Hematopoietic multipotent progenitor cell treated with erythropoietin and hydrocortisone succinate and interleukin-3 and kit ligand, for 8 days (in vitro differentiated cells): ENCODE measurements at regions not wholly inside any gene's neighbourhood (a gene's known extent, or its start where the extent isn't known, plus 50 kb on each side); places are given as distances from the start of the nearest gene placed in this dataset.
"Not testable (repeated sequence)": the region's sequence is repeated elsewhere in the genome, so short reads cannot be mapped to it uniquely, and the experiment has no call there.

ENCODE experiments used
- DNase-seq: peaks from one replicate; pipeline ENCODE4 v3.0.0-alpha.2; 2015

DNA sequence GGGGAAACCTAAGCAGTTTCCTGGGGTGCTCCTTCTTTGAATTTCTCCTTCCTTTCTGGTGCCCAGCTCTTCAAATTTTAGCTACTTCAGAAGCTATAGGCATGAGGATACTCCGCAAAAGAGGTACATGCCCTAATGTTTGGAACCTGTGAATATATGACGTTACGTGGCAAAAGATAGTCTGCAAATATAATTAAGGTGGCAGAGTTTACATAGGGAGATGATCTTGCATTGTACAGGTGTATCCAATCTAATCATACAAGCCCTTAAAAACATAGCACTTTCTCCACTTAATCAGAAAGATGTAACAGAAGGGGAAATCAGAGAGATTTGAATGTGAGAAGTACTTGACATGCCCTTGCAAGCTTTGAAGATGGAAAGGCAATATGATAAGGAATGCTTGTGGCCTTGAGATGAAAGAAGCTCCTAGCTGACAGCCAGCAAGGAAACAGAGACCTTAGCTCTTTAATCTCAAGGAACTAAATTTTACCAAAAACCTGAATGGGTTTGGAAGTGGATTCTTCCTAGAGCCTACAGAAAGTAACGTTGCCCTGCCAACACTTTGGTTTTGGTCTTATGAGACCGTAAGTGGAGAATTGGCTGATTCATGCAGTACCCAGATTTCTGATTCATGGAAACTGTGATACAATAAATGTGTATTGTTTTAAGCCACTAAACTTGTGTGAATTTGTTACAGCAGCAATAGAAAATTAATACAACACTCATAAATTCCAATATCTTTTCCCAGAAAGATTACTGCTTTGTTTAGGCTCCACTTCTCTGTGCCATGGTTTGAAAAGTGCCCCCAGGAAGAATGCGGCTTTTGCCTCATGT lies 268.4 kb downstream of the FAM170A start:
- DNase-seq: no peak

- no peak for DNase-seq
Measured at GRCh38 chr5:119899981-119900380, 270.6 kb downstream of the FAM170A start.

- DNase-seq: no peak
Measured at GRCh38 chr5:119902593-119902992, 273.2 kb downstream of the FAM170A start.

GRCh38 chr5:119913425-119913824 lies 284.1 kb downstream of the FAM170A start:
- no peak for DNase-seq

GRCh38 chr5:119919279-119919678 lies 289.9 kb downstream of the FAM170A start:
- no peak for DNase-seq

DNA sequence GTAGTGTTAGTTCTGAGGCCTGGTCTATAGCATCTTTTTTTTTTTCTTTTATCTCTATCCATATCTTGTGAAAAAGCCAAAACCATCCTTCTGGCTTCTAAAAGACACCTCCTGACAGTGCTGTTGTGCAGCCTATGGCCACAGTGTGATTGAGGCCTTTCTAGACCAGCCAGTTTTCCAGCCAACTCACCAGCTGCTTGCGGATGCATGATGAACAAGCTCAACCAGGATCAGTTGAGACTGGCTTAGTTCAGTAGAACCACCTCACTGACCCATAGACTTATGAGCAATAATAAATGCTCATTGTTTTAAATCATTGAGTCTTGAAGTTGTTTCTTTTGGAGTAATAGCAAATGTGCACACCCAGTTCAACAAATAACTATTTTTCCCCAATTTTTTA lies 296.9 kb downstream of the FAM170A start:
- no peak for DNase-seq

DNA sequence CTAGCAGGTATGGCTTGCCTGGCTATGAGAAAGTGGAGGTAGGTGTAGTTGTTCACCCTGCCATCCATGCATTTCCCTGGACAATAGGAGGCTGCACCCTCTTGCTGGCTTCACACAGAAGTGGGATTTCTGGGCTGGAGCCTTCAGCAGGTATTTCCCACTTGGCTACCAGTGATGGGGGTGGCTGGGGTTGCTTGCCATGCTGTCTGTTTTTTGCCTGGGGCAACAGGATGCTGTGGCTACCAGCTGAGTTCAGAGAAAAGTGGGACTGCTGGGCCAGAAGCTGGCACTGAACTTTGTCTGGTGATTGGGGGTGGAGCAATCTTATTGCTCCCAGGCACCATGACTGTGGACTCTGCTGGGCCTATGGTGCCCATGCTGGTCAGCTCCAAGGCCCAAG lies 299.6 kb downstream of the FAM170A start:
- DNase-seq: no peak

- no peak for DNase-seq
Measured at GRCh38 chr5:119930490-119930889, 301.1 kb downstream of the FAM170A start.

DNA sequence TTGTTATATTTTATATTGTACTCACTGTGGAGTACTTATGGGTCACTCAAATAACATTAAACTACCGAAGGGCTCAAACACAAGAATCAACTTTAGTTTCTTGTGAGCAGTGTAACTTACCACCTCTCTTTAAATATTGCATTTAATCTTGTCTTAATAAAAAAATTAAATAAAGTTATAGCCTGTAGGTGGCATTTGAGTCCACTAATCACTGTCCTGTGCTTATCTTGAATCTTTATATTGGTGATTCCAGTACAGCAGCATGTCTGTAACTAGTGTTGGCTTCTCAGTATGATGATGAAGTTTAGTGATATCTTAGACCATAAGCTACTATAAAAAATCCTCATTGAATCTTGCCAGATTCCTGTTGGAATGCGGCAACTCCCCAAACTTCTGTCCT lies 313.8 kb downstream of the FAM170A start:
- DNase-seq: peak; percentile 5

DNA sequence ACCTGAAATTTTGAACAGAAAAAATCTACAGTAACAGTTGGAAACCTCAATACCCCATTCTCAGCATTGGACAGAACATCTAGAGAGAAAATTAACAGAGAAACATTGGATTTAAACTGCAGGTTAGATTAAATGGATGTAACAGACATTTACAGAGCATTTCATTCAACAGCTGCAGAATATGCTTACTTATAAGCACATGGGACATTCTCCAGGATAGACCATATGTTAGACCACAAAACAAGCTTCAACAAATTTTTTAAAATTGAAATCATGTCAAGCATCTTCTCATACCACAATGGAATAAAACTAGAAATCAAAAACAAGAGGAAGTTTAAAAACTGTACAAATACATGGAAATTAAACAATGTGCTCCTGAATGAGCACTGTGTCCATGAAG lies 316.3 kb downstream of the FAM170A start:
- DNase-seq: no peak

DNA sequence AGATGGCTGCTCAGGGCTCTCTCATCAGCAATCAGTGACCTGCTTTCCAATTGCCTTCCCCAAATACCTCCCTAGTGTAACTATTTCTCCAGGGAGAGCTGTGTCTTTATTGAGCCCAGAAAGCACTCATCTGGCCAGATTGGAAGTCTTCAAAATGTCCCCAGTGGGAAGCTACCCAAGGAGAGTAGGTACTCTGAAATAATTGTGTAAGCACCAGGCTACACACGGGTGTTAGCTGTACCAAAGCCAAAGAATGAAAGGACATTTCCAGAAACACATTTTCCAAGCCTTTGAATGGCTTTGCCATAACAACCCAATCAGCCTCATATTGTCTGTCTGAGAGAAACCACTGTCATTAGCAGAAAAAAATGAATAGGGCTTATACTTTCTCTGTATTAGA lies 318.8 kb downstream of the FAM170A start:
- DNase-seq: no peak

DNA sequence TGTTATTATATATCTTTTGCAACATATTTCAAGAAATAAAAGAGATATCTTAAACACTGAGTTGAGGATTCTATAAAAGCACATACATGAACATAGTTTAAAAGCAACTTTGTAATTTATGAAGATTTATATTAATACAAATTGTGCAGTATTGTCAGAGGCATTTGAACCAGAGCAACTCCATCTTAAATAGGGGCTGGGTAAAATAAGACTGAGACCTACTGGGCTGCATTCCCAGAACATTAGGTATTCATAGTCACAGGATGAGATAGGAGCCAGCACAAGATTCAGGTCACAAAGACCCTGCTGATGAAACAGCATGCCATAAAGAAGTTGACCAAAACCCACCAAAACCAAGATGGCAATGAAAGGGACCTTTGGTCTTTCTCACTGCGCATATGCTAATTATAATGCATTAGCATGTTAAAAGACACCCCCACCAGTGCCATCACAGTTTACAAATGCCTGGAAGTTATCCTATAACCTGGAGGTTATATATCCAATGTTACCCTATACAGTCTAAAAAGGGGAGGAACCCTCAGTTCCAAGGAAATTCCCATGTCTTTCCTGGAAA lies 320.2 kb downstream of the FAM170A start:
- no peak for DNase-seq

DNA sequence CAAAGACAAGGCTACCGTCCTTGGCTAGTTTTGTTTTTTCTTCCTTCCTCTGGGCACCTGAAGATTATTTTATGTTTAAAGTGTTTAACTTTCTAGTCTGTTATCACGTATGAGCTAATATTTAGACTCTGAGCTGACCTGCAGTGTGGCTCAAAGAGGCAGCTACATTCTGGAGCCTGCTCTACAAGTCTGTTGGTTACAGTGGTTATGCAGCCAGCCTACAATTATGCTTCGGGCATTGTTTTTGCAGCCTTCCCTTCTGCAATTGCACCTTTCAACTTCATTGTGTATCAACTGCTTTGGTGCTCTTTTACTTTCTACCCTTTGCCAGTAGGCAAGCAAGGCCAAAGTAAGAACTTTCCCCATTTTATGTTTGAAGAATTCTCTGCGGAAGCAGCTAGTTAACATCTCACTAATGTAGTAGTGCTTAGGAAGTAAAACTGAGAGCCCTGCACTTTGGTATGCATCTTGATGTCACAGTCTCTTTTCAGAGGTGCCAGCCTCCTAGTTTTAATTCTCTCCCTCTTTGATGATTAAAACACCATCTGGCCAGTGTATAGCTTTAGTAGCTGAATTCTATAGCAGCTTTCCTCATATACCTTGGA lies 322.1 kb downstream of the FAM170A start:
- no peak for DNase-seq

- DNase-seq: no peak
Measured at GRCh38 chr5:119953474-119953873, 324.1 kb downstream of the FAM170A start.

DNA sequence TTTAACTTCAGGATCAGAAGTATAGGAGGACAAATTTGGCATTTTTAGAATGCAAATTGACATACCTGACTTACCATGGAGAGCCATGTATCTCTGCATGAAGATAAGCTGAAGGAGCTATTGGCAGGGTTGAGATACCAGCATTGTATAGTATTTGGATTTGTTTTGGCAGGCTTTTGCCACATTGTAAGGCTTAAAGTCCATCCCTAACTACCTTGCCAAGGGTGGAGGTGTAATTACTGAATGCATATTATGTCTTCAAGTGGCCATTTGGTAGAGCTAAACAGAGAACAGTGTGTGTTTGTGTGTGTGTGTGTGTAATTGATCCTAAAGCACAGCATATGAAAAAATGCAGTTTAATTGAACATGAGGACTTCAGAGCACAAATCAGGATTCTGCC lies 324.7 kb downstream of the FAM170A start:
- no peak for DNase-seq

GRCh38 chr5:119961993-119962392 lies 332.6 kb downstream of the FAM170A start:
- no peak for DNase-seq

GRCh38 chr5:119966028-119966427 lies 336.7 kb downstream of the FAM170A start:
- no peak for DNase-seq

GRCh38 chr5:119968690-119969089 lies 339.3 kb downstream of the FAM170A start:
- no peak for DNase-seq

DNA sequence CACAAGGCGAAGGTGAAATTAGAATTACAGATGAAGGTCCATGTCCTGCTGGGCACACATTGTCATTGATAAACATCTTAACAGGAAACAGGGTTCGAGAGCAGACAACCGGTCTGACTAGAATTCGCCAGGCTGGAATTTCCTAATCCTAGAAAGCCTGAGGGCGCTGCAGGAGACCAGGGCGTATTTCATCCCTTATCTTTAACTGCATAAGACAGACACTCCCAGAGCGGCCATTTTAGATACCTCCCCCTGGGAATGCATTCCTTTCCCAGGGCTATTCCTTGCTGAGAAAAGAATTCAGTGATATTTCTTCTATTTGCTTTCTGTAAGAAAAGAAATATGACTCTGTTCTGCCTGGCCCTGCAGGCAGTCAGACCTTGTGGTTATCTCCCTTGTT lies 357.7 kb downstream of the FAM170A start:
- not testable (repeated sequence) for DNase-seq

- DNase-seq: no peak
Measured at GRCh38 chr5:119991625-119992024, 362.3 kb downstream of the FAM170A start.

- no peak for DNase-seq
Measured at GRCh38 chr5:119996128-119996527, 366.8 kb downstream of the FAM170A start.

DNA sequence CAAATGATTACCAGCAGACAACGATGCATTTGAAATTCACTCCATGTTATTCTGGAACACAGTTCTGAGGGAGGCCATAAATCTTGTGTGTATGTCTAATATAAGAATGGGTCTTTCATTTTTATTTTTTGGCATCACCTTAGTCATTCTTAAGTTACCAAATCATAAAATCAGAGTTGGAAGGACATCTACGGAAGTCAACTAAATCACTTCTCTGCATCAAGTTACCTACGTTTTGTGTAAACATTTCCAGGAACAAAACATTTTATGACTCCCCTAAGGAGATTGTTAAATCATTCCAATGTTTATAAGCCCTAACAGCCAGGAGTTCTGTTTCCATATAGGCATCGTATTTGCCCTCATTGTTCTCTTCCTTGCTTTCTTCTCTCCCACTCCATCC lies 378.2 kb downstream of the FAM170A start:
- DNase-seq: no peak

DNA sequence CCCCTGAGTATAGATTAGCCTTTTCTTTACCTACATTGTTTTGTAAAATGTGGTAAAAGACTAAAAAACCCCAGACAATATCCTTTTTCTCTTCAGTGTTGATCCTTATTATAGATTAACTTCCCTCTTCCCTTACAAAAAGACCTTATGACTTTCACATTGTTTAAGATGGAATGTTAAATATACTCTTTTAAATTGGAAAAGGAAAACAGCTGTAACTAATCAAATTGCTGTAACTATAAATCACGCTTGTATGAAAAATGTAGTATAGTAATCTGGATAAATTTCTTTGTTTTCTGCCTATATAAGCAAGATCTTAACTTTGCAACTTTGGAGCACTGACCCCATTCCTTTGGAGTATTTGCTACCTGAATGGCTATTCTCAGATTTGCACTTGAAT lies 383.1 kb downstream of the FAM170A start:
- no peak for DNase-seq

DNA sequence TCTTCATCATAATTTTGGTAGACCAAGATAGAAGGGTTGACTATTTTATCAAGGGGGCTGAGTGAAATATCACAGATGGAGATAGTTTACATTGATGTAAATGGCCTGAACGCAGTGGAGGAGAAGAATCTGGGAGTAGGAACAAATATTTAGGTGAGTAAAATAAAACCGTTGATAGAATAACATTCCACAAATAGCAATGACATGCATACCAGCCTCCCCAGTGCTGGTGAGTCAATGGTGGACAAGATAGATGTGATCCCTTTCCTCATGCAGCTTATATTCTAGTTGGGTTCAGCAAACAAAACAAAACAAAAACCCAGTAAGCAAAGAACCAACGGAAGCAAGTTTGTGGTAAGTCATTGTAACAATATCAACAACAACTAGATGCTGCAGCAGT lies 385.2 kb downstream of the FAM170A start:
- DNase-seq: no peak
